Keratinocyte (primary cell): ENCODE measurements at regions not wholly inside any gene's neighbourhood (a gene's known extent, or its start where the extent isn't known, plus 50 kb on each side); places are given as distances from the start of the nearest gene placed in this dataset.

Experiments used
- DNase-seq: peaks from one replicate; pipeline ENCODE4 v3.0.0-alpha.2; 2011; ENCODE audit warnings: low read depth, missing footprints, low spot score
- FAIRE-seq: peaks from 2 replicates; lab custom pipeline; 2011; peaks lifted over from hg19 to GRCh38; lab: Jason Lieb, UNC
- H2AFZ ChIP-seq: 2 replicates; pipeline ENCODE4 v1.6.0; 2012; ENCODE audit warnings: low read length, control low read depth, inconsistent platforms; ENCODE audit not compliant: control insufficient read depth
- H3K27ac ChIP-seq: 2 replicates; pipeline ENCODE4 v1.5.1; 2011; ENCODE audit warnings: low read length; ENCODE audit not compliant: control insufficient read depth, insufficient read depth
- H3K27me3 ChIP-seq: 3 replicates; pipeline ENCODE4 v1.6.0; 2011; ENCODE audit warnings: low read length; ENCODE audit not compliant: control insufficient read depth, insufficient read depth; ENCODE audit errors: extremely low read depth
- H3K36me3 ChIP-seq, 2 experiments: 2 replicates in 1 of 2; 3 replicates in 1 of 2; pipeline ENCODE4 v1.5.1; 2011; ENCODE audit warnings: low read length in 2 of 2, mild to moderate bottlenecking in 1 of 2; ENCODE audit not compliant: control insufficient read depth in 2 of 2, insufficient read depth in 2 of 2; ENCODE audit errors: extremely low read depth in 1 of 2
- H3K4me1 ChIP-seq: 3 replicates; pipeline ENCODE4 v1.5.1; 2011; ENCODE audit warnings: low read length; ENCODE audit not compliant: control insufficient read depth, insufficient read depth; ENCODE audit errors: extremely low read depth
- H3K4me2 ChIP-seq: 3 replicates; pipeline ENCODE4 v1.6.0; 2011; ENCODE audit warnings: low read depth, low read length; ENCODE audit not compliant: control insufficient read depth, insufficient read depth; ENCODE audit errors: extremely low read depth
- H3K4me3 ChIP-seq, 3 experiments: fragments of 200-600 bp in 1 of 3; sonication (generic) in 1 of 3; 2 replicates in 2 of 3; 3 replicates in 1 of 3; pipeline ENCODE4 v1.5.1; 2011 to 2016; ENCODE audit warnings: low read length in 3 of 3, mild to moderate bottlenecking in 3 of 3, control low read depth in 2 of 3, inconsistent platforms in 1 of 3, low read depth in 1 of 3, mixed read lengths in 1 of 3, mixed run types in 1 of 3, moderate library complexity in 1 of 3; ENCODE audit not compliant: control insufficient read depth in 2 of 3, insufficient read depth in 2 of 3; ENCODE audit errors: extremely low read depth in 1 of 3
- H3K79me2 ChIP-seq: 2 replicates; pipeline ENCODE4 v1.6.0; 2012; ENCODE audit warnings: low read length; ENCODE audit not compliant: control insufficient read depth, insufficient read depth
- H3K9ac ChIP-seq: 3 replicates; pipeline ENCODE4 v1.6.0; 2011; ENCODE audit warnings: low read length; ENCODE audit not compliant: control insufficient read depth, insufficient read depth; ENCODE audit errors: extremely low read depth
- H3K9me1 ChIP-seq: 3 replicates; pipeline ENCODE4 v1.6.0; 2011; ENCODE audit warnings: low read length; ENCODE audit not compliant: control insufficient read depth, insufficient read depth; ENCODE audit errors: extremely low read depth
- H3K9me3 ChIP-seq: 2 replicates; pipeline ENCODE4 v1.5.1; 2012; ENCODE audit warnings: low read depth, low read length; ENCODE audit not compliant: control insufficient read depth
- H4K20me1 ChIP-seq: 3 replicates; pipeline ENCODE4 v1.6.0; 2011; ENCODE audit warnings: low read length; ENCODE audit not compliant: control insufficient read depth, insufficient read depth; ENCODE audit errors: extremely low read depth
- CTCF ChIP-seq, 3 experiments: IDR thresholded peaks in 1 of 3; conservative IDR thresholded peaks in 1 of 3; optimal IDR thresholded peaks in 1 of 3; 2 replicates in 2 of 3; 3 replicates in 1 of 3; pipeline versions ENCODE3 to v1.5.1; 2011; ENCODE audit warnings: low read length in 3 of 3, mild to moderate bottlenecking in 3 of 3, moderate library complexity in 2 of 3, control low read depth in 1 of 3, inconsistent platforms in 1 of 3; ENCODE audit not compliant: insufficient read depth in 2 of 3; ENCODE audit errors: extremely low read depth in 1 of 3
- EZH2 ChIP-seq: IDR thresholded peaks from one replicate; pipeline ENCODE4 v1.6.1; 2012; ENCODE audit warnings: inconsistent platforms, mild to moderate bottlenecking, low read length, moderate library complexity
- dilution Hi-C: fragments of 300-500 bp; cut with MboI; formaldehyde crosslinking; loops from one replicate; pipeline ENCODE4 v1.7.0; 2020; ENCODE audit warnings: low sequenced_read_pairs; ENCODE audit not compliant: extremely low pct_ligation_motif_present

GRCh38 chr14:97013878-97014277, 216.7 kb downstream of the VRK1 start:
- Histone ChIP-seq H3K4me1 (no peaks in the 10 kb centered on the region), H3K27ac (no peak overlapping the region), H3K36me3 (no peaks in the 10 kb centered on the region), H4K20me1 (no peaks in the 10 kb centered on the region), H3K79me2 (no peaks in the 10 kb centered on the region), H3K9ac (no peak overlapping the region), H3K9me1 (no peaks in the 10 kb centered on the region), H3K4me3 (no peak overlapping the region), H3K27me3 (no peaks in the 10 kb centered on the region), H3K9me3 (no peaks in the 10 kb centered on the region), H2AFZ (no peak overlapping the region), H3K4me2 (no peak overlapping the region)
- DNase-seq (no peak), FAIRE-seq (no peak)
- TF ChIP-seq EZH2 (no peak), CTCF (optimal IDR thresholded peaks at IDR 0.05 in 1 of 3, IDR thresholded peaks at IDR 0.05 in 1 of 3, conservative IDR thresholded peaks at IDR 0.05 in 1 of 3; ENCODE audit: extremely low read depth in 1 of 3, insufficient read depth in 2 of 3, low read length in 3 of 3) (no peak)
- dilution Hi-C loops: no loop called here

GRCh38 chr14:97021001-97021400, 223.8 kb downstream of the VRK1 start:
- H3K9ac ChIP-seq: no peak overlapping the region
- no peaks in the 10 kb centered on the region for H3K36me3 ChIP-seq
- FAIRE-seq (no peak), DNase-seq (no peak)
- H3K9me1 ChIP-seq: no peaks in the 10 kb centered on the region
- H3K27ac ChIP-seq: no peak overlapping the region
- no peak overlapping the region for H3K4me3 ChIP-seq
- H2AFZ ChIP-seq: no peak overlapping the region
- no peaks in the 10 kb centered on the region for H4K20me1 ChIP-seq
- H3K4me1 ChIP-seq: no peaks in the 10 kb centered on the region
- dilution Hi-C loops: no loop called here
- H3K4me2 ChIP-seq: no peak overlapping the region
- no peaks in the 10 kb centered on the region for H3K27me3 ChIP-seq
- H3K79me2 ChIP-seq: no peaks in the 10 kb centered on the region
- TF ChIP-seq CTCF (optimal IDR thresholded peaks at IDR 0.05 in 1 of 3, IDR thresholded peaks at IDR 0.05 in 1 of 3, conservative IDR thresholded peaks at IDR 0.05 in 1 of 3; ENCODE audit: extremely low read depth in 1 of 3, insufficient read depth in 2 of 3, low read length in 3 of 3) (no peak), EZH2 (no peak)
- no peaks in the 10 kb centered on the region for H3K9me3 ChIP-seq
